ENCODE measurements at regions not wholly inside any gene's neighbourhood (a gene's known extent, or its start where the extent isn't known, plus 50 kb on each side); places are given as distances from the start of the nearest gene placed in this dataset.

- Histone ChIP-seq H3K4me3 (ENCODE audit: insufficient read depth, low read depth, low read length) (no peak overlapping the region), H3K27me3 (ENCODE audit: insufficient read depth, low read length) (no peaks in the 10 kb centered on the region), H3K27ac (ENCODE audit: low read depth, low read length) (no peak overlapping the region), H4K20me1 (ENCODE audit: insufficient read depth, low read length) (no peaks in the 10 kb centered on the region), H3K4me1 (ENCODE audit: insufficient read depth, low read length) (no peaks in the 10 kb centered on the region), H3K4me2 (ENCODE audit: low read length) (no peak overlapping the region), H3K79me2 (ENCODE audit: insufficient read depth, low read length) (no peaks in the 10 kb centered on the region), H3K9ac (ENCODE audit: low read length) (no peak overlapping the region), H2AFZ (ENCODE audit: low read depth, low read length) (no peak overlapping the region), H3K36me3 (ENCODE audit: insufficient read depth, low read length) (no peaks in the 10 kb centered on the region), H3K9me3 (ENCODE audit: insufficient read depth, low read depth, low read length) (no peaks in the 10 kb centered on the region)
- no peaks in the 10 kb centered on the region for H3K27me3 Mint-ChIP-seq (ENCODE audit: low read depth, unreplicated experiment)
- H3K9me3 Mint-ChIP-seq (ENCODE audit: unreplicated experiment) = peaks cover 3% of the 10 kb centered on the region
- FAIRE-seq (no peak), DNase-seq (ENCODE audit: low read depth) (no peak)
- no peak overlapping the region for H3K4me3 Mint-ChIP-seq (ENCODE audit: unreplicated experiment)
- H3K4me1 Mint-ChIP-seq (ENCODE audit: low read depth, unreplicated experiment) = no peaks in the 10 kb centered on the region
- no peak overlapping the region for H3K27ac Mint-ChIP-seq (ENCODE audit: unreplicated experiment)
- TF ChIP-seq EZH2 (IDR thresholded peaks at IDR 0.05; ENCODE audit: insufficient read depth, low read length) (no peak), CTCF (IDR thresholded peaks at IDR 0.05; ENCODE audit: insufficient read depth, low read depth, low read length) (no peak)
- H3K36me3 Mint-ChIP-seq (ENCODE audit: low read depth, unreplicated experiment) = no peaks in the 10 kb centered on the region
Observed at GRCh38 chr15:55015093-55015445, 181.7 kb downstream of the RSL24D1 start.

GRCh38 chr15:55014391-55015092, 182.2 kb downstream of the RSL24D1 start:
- Mint-ChIP-seq H3K4me3 (ENCODE audit: unreplicated experiment) (no peak overlapping the region), H3K9me3 (ENCODE audit: unreplicated experiment) (peaks cover 3% of the 10 kb centered on the region), H3K4me1 (ENCODE audit: low read depth, unreplicated experiment) (no peaks in the 10 kb centered on the region), H3K27ac (ENCODE audit: unreplicated experiment) (no peak overlapping the region), H3K27me3 (ENCODE audit: low read depth, unreplicated experiment) (no peaks in the 10 kb centered on the region), H3K36me3 (ENCODE audit: low read depth, unreplicated experiment) (no peaks in the 10 kb centered on the region)
- DNase-seq (ENCODE audit: low read depth) (no peak), FAIRE-seq (no peak)
- Histone ChIP-seq H3K9me3 (ENCODE audit: insufficient read depth, low read depth, low read length) (no peaks in the 10 kb centered on the region), H3K9ac (ENCODE audit: low read length) (no peak overlapping the region), H2AFZ (ENCODE audit: low read depth, low read length) (no peak overlapping the region), H3K27me3 (ENCODE audit: insufficient read depth, low read length) (no peaks in the 10 kb centered on the region), H3K79me2 (ENCODE audit: insufficient read depth, low read length) (no peaks in the 10 kb centered on the region), H3K27ac (ENCODE audit: low read depth, low read length) (no peak overlapping the region), H4K20me1 (ENCODE audit: insufficient read depth, low read length) (no peaks in the 10 kb centered on the region), H3K4me3 (ENCODE audit: insufficient read depth, low read depth, low read length) (no peak overlapping the region), H3K36me3 (ENCODE audit: insufficient read depth, low read length) (no peaks in the 10 kb centered on the region), H3K4me2 (ENCODE audit: low read length) (no peak overlapping the region), H3K4me1 (ENCODE audit: insufficient read depth, low read length) (no peaks in the 10 kb centered on the region)
- no peak for TF ChIP-seq EZH2 (IDR thresholded peaks at IDR 0.05; ENCODE audit: insufficient read depth, low read length)
- TF ChIP-seq CTCF (IDR thresholded peaks at IDR 0.05; ENCODE audit: insufficient read depth, low read depth, low read length) = no peak

GRCh38 chr15:55008421-55008820, 188.3 kb downstream of the RSL24D1 start:
- Histone ChIP-seq H3K9me3 (ENCODE audit: insufficient read depth, low read depth, low read length) (no peaks in the 10 kb centered on the region), H4K20me1 (ENCODE audit: insufficient read depth, low read length) (no peaks in the 10 kb centered on the region), H3K4me2 (ENCODE audit: low read length) (no peak overlapping the region), H3K79me2 (ENCODE audit: insufficient read depth, low read length) (no peaks in the 10 kb centered on the region), H3K9ac (ENCODE audit: low read length) (no peak overlapping the region), H3K4me1 (ENCODE audit: insufficient read depth, low read length) (no peaks in the 10 kb centered on the region), H3K36me3 (ENCODE audit: insufficient read depth, low read length) (no peaks in the 10 kb centered on the region), H3K27ac (ENCODE audit: low read depth, low read length) (no peak overlapping the region), H3K4me3 (ENCODE audit: insufficient read depth, low read depth, low read length) (no peak overlapping the region), H2AFZ (ENCODE audit: low read depth, low read length) (no peak overlapping the region), H3K27me3 (ENCODE audit: insufficient read depth, low read length) (no peaks in the 10 kb centered on the region)
- no peaks in the 10 kb centered on the region for H3K27me3 Mint-ChIP-seq (ENCODE audit: low read depth, unreplicated experiment)
- DNase-seq (ENCODE audit: low read depth) = no peak
- H3K36me3 Mint-ChIP-seq (ENCODE audit: low read depth, unreplicated experiment) = no peaks in the 10 kb centered on the region
- no peak overlapping the region for H3K4me3 Mint-ChIP-seq (ENCODE audit: unreplicated experiment)
- FAIRE-seq = no peak
- H3K9me3 Mint-ChIP-seq (ENCODE audit: unreplicated experiment) = peaks cover 2% of the 10 kb centered on the region
- no peaks in the 10 kb centered on the region for H3K4me1 Mint-ChIP-seq (ENCODE audit: low read depth, unreplicated experiment)
- H3K27ac Mint-ChIP-seq (ENCODE audit: unreplicated experiment) = no peak overlapping the region
- TF ChIP-seq EZH2 (IDR thresholded peaks at IDR 0.05; ENCODE audit: insufficient read depth, low read length) (no peak), CTCF (IDR thresholded peaks at IDR 0.05; ENCODE audit: insufficient read depth, low read depth, low read length) (no peak)
